WERI-Rb-1 (cell line): ENCODE measurements at regions not wholly inside any gene's neighbourhood (a gene's known extent, or its start where the extent isn't known, plus 50 kb on each side); places are given as distances from the start of the nearest gene placed in this dataset.

Experiments used
- DNase-seq: peaks from one replicate; pipeline ENCODE4 v3.0.0-alpha.2; 2020
- H3K27ac ChIP-seq: fragments of 250-450 bp; sonication (Bioruptor Pico); 2 replicates; pipeline ENCODE4 v1.5.1; 2020; ENCODE audit warnings: mild to moderate bottlenecking, moderate library complexity
- H3K27me3 ChIP-seq: fragments of 250-450 bp; sonication (Bioruptor Pico); 2 replicates; pipeline ENCODE4 v1.5.1; 2021; ENCODE audit warnings: mild to moderate bottlenecking, low read depth, moderate library complexity; ENCODE audit not compliant: insufficient read depth, severe bottlenecking
- H3K36me3 ChIP-seq: fragments of 250-450 bp; sonication (Bioruptor Pico); 2 replicates; pipeline ENCODE4 v1.5.1; 2020; ENCODE audit warnings: mild to moderate bottlenecking, moderate library complexity
- H3K4me3 ChIP-seq: 2 replicates; pipeline ENCODE4 v1.5.1; 2011; ENCODE audit warnings: low read depth, mild to moderate bottlenecking, control low read depth, low read length
- H3K9me3 ChIP-seq: fragments of 250-450 bp; sonication (Bioruptor Pico); 2 replicates; pipeline ENCODE4 v1.5.1; 2021; ENCODE audit warnings: mild to moderate bottlenecking, moderate library complexity; ENCODE audit not compliant: severe bottlenecking
- TF ChIP-seq, protein P1 (sequence below): IDR thresholded peaks from 2 replicates; pipeline ENCODE4 v1.5.1; 2011; ENCODE audit warnings: low read depth, mild to moderate bottlenecking, control low read depth, inconsistent platforms, low read length

GRCh38 chr2:122077771-122078170, 322.3 kb downstream of the TSN start:
- H3K27ac ChIP-seq: peak overlapping the region; percentile 53
- H3K9me3 ChIP-seq: no peaks in the 10 kb centered on the region
- no peaks in the 10 kb centered on the region for H3K36me3 ChIP-seq
- peak; percentile 89 for DNase-seq
- H3K4me3 ChIP-seq: no peak overlapping the region
- no peaks in the 10 kb centered on the region for H3K27me3 ChIP-seq
- TF ChIP-seq, protein P1, sequence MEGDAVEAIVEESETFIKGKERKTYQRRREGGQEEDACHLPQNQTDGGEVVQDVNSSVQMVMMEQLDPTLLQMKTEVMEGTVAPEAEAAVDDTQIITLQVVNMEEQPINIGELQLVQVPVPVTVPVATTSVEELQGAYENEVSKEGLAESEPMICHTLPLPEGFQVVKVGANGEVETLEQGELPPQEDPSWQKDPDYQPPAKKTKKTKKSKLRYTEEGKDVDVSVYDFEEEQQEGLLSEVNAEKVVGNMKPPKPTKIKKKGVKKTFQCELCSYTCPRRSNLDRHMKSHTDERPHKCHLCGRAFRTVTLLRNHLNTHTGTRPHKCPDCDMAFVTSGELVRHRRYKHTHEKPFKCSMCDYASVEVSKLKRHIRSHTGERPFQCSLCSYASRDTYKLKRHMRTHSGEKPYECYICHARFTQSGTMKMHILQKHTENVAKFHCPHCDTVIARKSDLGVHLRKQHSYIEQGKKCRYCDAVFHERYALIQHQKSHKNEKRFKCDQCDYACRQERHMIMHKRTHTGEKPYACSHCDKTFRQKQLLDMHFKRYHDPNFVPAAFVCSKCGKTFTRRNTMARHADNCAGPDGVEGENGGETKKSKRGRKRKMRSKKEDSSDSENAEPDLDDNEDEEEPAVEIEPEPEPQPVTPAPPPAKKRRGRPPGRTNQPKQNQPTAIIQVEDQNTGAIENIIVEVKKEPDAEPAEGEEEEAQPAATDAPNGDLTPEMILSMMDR: no peak

- no peak overlapping the region for H3K4me3 ChIP-seq
- TF ChIP-seq, protein P1: no peak
- DNase-seq: peak; percentile 80
- H3K27ac ChIP-seq: peak overlapping the region; percentile 53
- H3K9me3 ChIP-seq: no peaks in the 10 kb centered on the region
- no peaks in the 10 kb centered on the region for H3K36me3 ChIP-seq
- H3K27me3 ChIP-seq: no peaks in the 10 kb centered on the region
These were observed 323.0 kb downstream of the TSN start for GRCh38 chr2:122078451-122078850.

- TF ChIP-seq, protein P1: no peak
- H3K9me3 ChIP-seq: no peaks in the 10 kb centered on the region
- no peaks in the 10 kb centered on the region for H3K36me3 ChIP-seq
- no peak for DNase-seq
- H3K27ac ChIP-seq: no peak overlapping the region
- H3K4me3 ChIP-seq: no peak overlapping the region
- H3K27me3 ChIP-seq: no peaks in the 10 kb centered on the region
These were observed 324.4 kb downstream of the TSN start for GRCh38 chr2:122079844-122080243.

DNA sequence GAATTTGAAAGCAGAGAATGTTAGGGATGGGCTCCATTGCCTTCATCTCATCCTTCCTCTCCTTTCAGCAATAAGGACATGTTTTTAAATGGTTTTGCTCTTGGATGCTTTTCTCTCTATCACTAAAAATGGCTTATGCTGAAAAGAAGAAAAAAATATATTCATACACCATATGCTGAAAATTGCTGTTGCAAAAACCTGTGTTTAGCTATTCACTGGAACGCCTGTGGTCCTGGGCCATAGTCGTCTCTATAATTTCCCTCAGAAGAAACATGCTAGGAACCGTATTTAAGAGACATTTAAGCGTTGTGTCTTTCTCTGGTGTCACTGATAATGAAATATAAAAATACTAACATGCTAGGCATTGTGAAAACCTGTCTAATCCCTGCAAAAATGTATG, 324.9 kb downstream of the TSN start:
- Histone ChIP-seq H3K27ac (no peak overlapping the region), H3K4me3 (no peak overlapping the region), H3K9me3 (no peaks in the 10 kb centered on the region), H3K27me3 (no peaks in the 10 kb centered on the region), H3K36me3 (no peaks in the 10 kb centered on the region)
- TF ChIP-seq, protein P1: no peak
- DNase-seq: no peak

DNA sequence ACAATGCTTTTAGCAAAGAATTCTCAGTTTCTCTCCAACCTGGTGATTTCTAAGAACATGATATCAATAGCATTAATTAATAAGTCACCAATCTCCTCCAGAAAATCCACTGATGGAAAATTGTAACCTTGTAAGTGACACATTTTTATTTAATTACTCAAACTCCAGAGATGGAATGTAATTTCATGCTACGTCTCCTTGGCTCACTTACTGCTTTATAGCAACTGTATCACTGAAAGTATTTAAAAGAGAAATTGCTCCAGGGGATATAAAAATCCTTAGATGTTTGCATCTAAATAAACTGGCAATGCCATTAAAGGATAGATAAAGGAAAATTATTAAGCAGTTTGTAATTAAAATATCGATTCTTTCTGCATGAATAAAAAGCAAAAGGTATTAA, 325.4 kb downstream of the TSN start:
- Histone ChIP-seq H3K4me3 (no peak overlapping the region), H3K27ac (no peak overlapping the region), H3K9me3 (no peaks in the 10 kb centered on the region), H3K27me3 (no peaks in the 10 kb centered on the region), H3K36me3 (no peaks in the 10 kb centered on the region)
- no peak for DNase-seq
- TF ChIP-seq, protein P1: no peak

GRCh38 chr2:122081751-122082150, 326.3 kb downstream of the TSN start:
- TF ChIP-seq, protein P1: no peak
- DNase-seq: no peak
- H3K27me3 ChIP-seq: no peaks in the 10 kb centered on the region
- no peak overlapping the region for H3K4me3 ChIP-seq
- H3K36me3 ChIP-seq: no peaks in the 10 kb centered on the region
- no peaks in the 10 kb centered on the region for H3K9me3 ChIP-seq
- H3K27ac ChIP-seq: no peak overlapping the region
